ENCODE measurements at regions not wholly inside any gene's neighbourhood (a gene's known extent, or its start where the extent isn't known, plus 50 kb on each side); places are given as distances from the start of the nearest gene placed in this dataset.

DNA sequence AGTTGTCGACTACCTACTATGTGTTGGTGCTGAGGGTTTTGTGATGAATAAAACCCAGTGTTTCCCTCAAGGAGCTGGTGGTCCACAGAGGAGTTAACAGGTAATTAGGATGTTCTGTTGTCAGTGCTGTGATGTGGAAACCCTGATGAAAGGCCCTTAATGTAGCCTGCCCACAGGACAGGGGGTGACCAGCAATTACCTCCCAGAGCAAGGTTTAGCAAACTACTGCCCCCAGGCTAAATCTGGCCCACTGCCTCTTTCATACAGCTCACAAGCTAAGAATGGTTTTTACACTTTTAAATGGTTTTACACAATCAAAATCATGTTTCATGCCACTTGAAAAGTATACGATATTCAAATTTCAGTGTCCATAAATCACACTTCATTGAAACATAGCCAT lies 536.2 kb downstream of the MIAT start:
- TF ChIP-seq POLR2A (IDR thresholded peaks at IDR 0.05) = no peak
- TF ChIP-seq, protein P1, sequence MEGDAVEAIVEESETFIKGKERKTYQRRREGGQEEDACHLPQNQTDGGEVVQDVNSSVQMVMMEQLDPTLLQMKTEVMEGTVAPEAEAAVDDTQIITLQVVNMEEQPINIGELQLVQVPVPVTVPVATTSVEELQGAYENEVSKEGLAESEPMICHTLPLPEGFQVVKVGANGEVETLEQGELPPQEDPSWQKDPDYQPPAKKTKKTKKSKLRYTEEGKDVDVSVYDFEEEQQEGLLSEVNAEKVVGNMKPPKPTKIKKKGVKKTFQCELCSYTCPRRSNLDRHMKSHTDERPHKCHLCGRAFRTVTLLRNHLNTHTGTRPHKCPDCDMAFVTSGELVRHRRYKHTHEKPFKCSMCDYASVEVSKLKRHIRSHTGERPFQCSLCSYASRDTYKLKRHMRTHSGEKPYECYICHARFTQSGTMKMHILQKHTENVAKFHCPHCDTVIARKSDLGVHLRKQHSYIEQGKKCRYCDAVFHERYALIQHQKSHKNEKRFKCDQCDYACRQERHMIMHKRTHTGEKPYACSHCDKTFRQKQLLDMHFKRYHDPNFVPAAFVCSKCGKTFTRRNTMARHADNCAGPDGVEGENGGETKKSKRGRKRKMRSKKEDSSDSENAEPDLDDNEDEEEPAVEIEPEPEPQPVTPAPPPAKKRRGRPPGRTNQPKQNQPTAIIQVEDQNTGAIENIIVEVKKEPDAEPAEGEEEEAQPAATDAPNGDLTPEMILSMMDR (IDR thresholded peaks at IDR 0.05) = no peak
